GM03348 (cell line): ENCODE measurements at regions not wholly inside any gene's neighbourhood (a gene's known extent, or its start where the extent isn't known, plus 50 kb on each side); places are given as distances from the start of the nearest gene placed in this dataset.

ENCODE experiments used
- DNase-seq: peaks from one replicate; pipeline ENCODE4 v3.0.0; 2012; ENCODE audit warnings: low spot score

- DNase-seq = no peak
These were observed 374.0 kb downstream of the ZNF608 start for GRCh38 chr5:124372457-124372856.

- DNase-seq = no peak
These were observed 375.2 kb downstream of the ZNF608 start for GRCh38 chr5:124371111-124371706.

- no peak for DNase-seq
These were observed 375.8 kb downstream of the ZNF608 start for GRCh38 chr5:124370601-124371000.

- no peak for DNase-seq
These were observed 381.1 kb downstream of the ZNF608 start for GRCh38 chr5:124365361-124365801.

- DNase-seq = no peak
These were observed 390.5 kb downstream of the ZNF608 start for GRCh38 chr5:124355928-124356327.

- no peak for DNase-seq
These were observed 393.4 kb downstream of the ZNF608 start for GRCh38 chr5:124353016-124353415.

GRCh38 chr5:124352312-124352711, 394.1 kb downstream of the ZNF608 start:
- no peak for DNase-seq

- no peak for DNase-seq
These were observed 396.5 kb downstream of the ZNF608 start for GRCh38 chr5:124349931-124350330.

- no peak for DNase-seq
These were observed 403.0 kb downstream of the ZNF608 start for GRCh38 chr5:124343451-124343867.

- no peak for DNase-seq
These were observed 403.5 kb downstream of the ZNF608 start for GRCh38 chr5:124342986-124343385.

- DNase-seq = no peak
These were observed 403.9 kb downstream of the ZNF608 start for GRCh38 chr5:124342584-124342983.

GRCh38 chr5:124342027-124342471, 404.4 kb downstream of the ZNF608 start:
- DNase-seq = no peak

GRCh38 chr5:124341066-124341858, 405.2 kb downstream of the ZNF608 start:
- DNase-seq = no peak

GRCh38 chr5:124337996-124338395, 408.4 kb downstream of the ZNF608 start:
- DNase-seq = no peak

GRCh38 chr5:124333298-124333979, 413.0 kb downstream of the ZNF608 start:
- no peak for DNase-seq

GRCh38 chr5:124332273-124332672, 414.2 kb downstream of the ZNF608 start:
- no peak for DNase-seq

- DNase-seq = no peak
These were observed 415.7 kb downstream of the ZNF608 start for GRCh38 chr5:124330595-124331220.

- DNase-seq = no peak
These were observed 418.2 kb downstream of the ZNF608 start for GRCh38 chr5:124328201-124328600.

GRCh38 chr5:124318661-124319060, 427.8 kb downstream of the ZNF608 start:
- DNase-seq = no peak

GRCh38 chr5:124317451-124317850, 429.0 kb downstream of the ZNF608 start:
- no peak for DNase-seq

GRCh38 chr5:124315741-124316415, 430.6 kb downstream of the ZNF608 start:
- DNase-seq = no peak

GRCh38 chr5:124310453-124310852, 436.0 kb downstream of the ZNF608 start:
- DNase-seq = no peak
